ENCODE measurements at regions not wholly inside any gene's neighbourhood (a gene's known extent, or its start where the extent isn't known, plus 50 kb on each side); places are given as distances from the start of the nearest gene placed in this dataset.

- no peak overlapping the region for H3K4me2 ChIP-seq
- H3K4me1 ChIP-seq (ENCODE audit: insufficient read depth) = no peaks in the 10 kb centered on the region
- H3K27me3 ChIP-seq = no peaks in the 10 kb centered on the region
- no peaks in the 10 kb centered on the region for H3K36me3 ChIP-seq (replicated peaks; ENCODE audit: insufficient read depth, low read depth)
- H4K20me1 ChIP-seq (ENCODE audit: insufficient read depth, poor library complexity, severe bottlenecking) = no peaks in the 10 kb centered on the region
- no peak for TF ChIP-seq EZH2 (IDR thresholded peaks at IDR 0.05; ENCODE audit: borderline replicate concordance)
- no peak for TF ChIP-seq CTCF (IDR thresholded peaks at IDR 0.05; ENCODE audit: poor library complexity)
- TF ChIP-seq EZH2phosphoT487 (IDR thresholded peaks at IDR 0.05; ENCODE audit: low read depth, severe bottlenecking, unreplicated experiment) = no peak
- no peaks in the 10 kb centered on the region for H3K9me2 ChIP-seq (replicated peaks; ENCODE audit: insufficient read depth)
- H3K79me2 ChIP-seq = no peaks in the 10 kb centered on the region
- H2AFZ ChIP-seq = no peak overlapping the region
- H3K27ac ChIP-seq = no peak overlapping the region
- no peak overlapping the region for H3K4me3 ChIP-seq
- DNase-seq (ENCODE audit: low spot score) = no peak
- H3K9me3 ChIP-seq (ENCODE audit: low read depth) = no peaks in the 10 kb centered on the region
- 97% methylated on average over 4 of the region's 4 CpGs for WGBS (ENCODE audit: low lambda C conversion rate, missing lambda C conversion rate)
Observed at GRCh38 chr5:89277816-89278215, 394.8 kb upstream of the MEF2C start.

- Histone ChIP-seq H4K20me1 (ENCODE audit: insufficient read depth, poor library complexity, severe bottlenecking) (no peaks in the 10 kb centered on the region), H3K79me2 (no peaks in the 10 kb centered on the region), H3K4me1 (ENCODE audit: insufficient read depth) (no peaks in the 10 kb centered on the region), H3K27me3 (no peaks in the 10 kb centered on the region), H3K4me2 (no peak overlapping the region), H3K4me3 (no peak overlapping the region), H3K27ac (no peak overlapping the region), H3K9me3 (ENCODE audit: low read depth) (no peaks in the 10 kb centered on the region), H2AFZ (no peak overlapping the region), H3K36me3 (replicated peaks; ENCODE audit: insufficient read depth, low read depth) (no peaks in the 10 kb centered on the region), H3K9me2 (replicated peaks; ENCODE audit: insufficient read depth) (no peaks in the 10 kb centered on the region)
- WGBS (ENCODE audit: low lambda C conversion rate, missing lambda C conversion rate) = 83% methylated on average over 1 of the region's 1 CpG
- TF ChIP-seq EZH2phosphoT487 (IDR thresholded peaks at IDR 0.05; ENCODE audit: low read depth, severe bottlenecking, unreplicated experiment) (no peak), CTCF (IDR thresholded peaks at IDR 0.05; ENCODE audit: poor library complexity) (no peak), EZH2 (IDR thresholded peaks at IDR 0.05; ENCODE audit: borderline replicate concordance) (no peak)
- DNase-seq (ENCODE audit: low spot score) = no peak
Observed at GRCh38 chr5:89276566-89277305, 393.8 kb upstream of the MEF2C start.

- Histone ChIP-seq H2AFZ (no peak overlapping the region), H3K27ac (no peak overlapping the region), H3K4me3 (no peak overlapping the region), H3K36me3 (replicated peaks; ENCODE audit: insufficient read depth, low read depth) (no peaks in the 10 kb centered on the region), H3K79me2 (no peaks in the 10 kb centered on the region), H3K9me3 (ENCODE audit: low read depth) (no peaks in the 10 kb centered on the region), H3K4me1 (ENCODE audit: insufficient read depth) (no peaks in the 10 kb centered on the region), H3K27me3 (no peaks in the 10 kb centered on the region), H3K4me2 (no peak overlapping the region), H4K20me1 (ENCODE audit: insufficient read depth, poor library complexity, severe bottlenecking) (no peaks in the 10 kb centered on the region), H3K9me2 (replicated peaks; ENCODE audit: insufficient read depth) (no peaks in the 10 kb centered on the region)
- 80% methylated on average over 4 of the region's 4 CpGs for WGBS (ENCODE audit: low lambda C conversion rate, missing lambda C conversion rate)
- DNase-seq (ENCODE audit: low spot score) = no peak
- no peak for TF ChIP-seq EZH2 (IDR thresholded peaks at IDR 0.05; ENCODE audit: borderline replicate concordance)
- no peak for TF ChIP-seq EZH2phosphoT487 (IDR thresholded peaks at IDR 0.05; ENCODE audit: low read depth, severe bottlenecking, unreplicated experiment)
- TF ChIP-seq CTCF (IDR thresholded peaks at IDR 0.05; ENCODE audit: poor library complexity) = no peak
Observed at GRCh38 chr5:89275066-89275855, 392.3 kb upstream of the MEF2C start.
